SK-N-SH (cell line): ENCODE measurements at regions not wholly inside any gene's neighbourhood (a gene's known extent, or its start where the extent isn't known, plus 50 kb on each side); places are given as distances from the start of the nearest gene placed in this dataset.

Experiments used
- CTCF ChIA-PET: fragments of 300-600, 350-600 bp; formaldehyde crosslinking; extraction: SDS; loops from one replicate; lab custom pipeline; 2021; lab: Yijun Ruan, JAX
- POLR2A ChIA-PET: fragments of 350-600 bp; sonication (Branson Sonifier 250); formaldehyde crosslinking; extraction: SDS; loops from one replicate; lab custom pipeline; 2020; ENCODE audit warnings: antibody characterized with exemption, inconsistent platforms; lab: Yijun Ruan, JAX
- DNase-seq: peaks from one replicate; pipeline ENCODE4 v3.0.0; 2012
- H2AFZ ChIP-seq: fragments of 200-600 bp; sonication (generic); 2 replicates; pipeline ENCODE4 v1.8.1; 2016; ENCODE audit warnings: antibody characterized with exemption, mild to moderate bottlenecking, low read depth
- H3F3A ChIP-seq: fragments of 200-600 bp; sonication (generic); replicated peaks from 2 replicates; pipeline ENCODE3; 2016; ENCODE audit warnings: antibody characterized with exemption, mild to moderate bottlenecking; ENCODE audit not compliant: insufficient read depth
- H3K27ac ChIP-seq, 2 experiments: fragments of 200-500 bp in 1 of 2; fragments of 200-600 bp in 1 of 2; sonication (Bioruptor generic) in 1 of 2; sonication (generic), shearing (Covaris generic) in 1 of 2; 2 replicates each; pipeline versions ENCODE4 v1.5.1 to v1.6.1; 2014 to 2016; ENCODE audit warnings: low read depth in 2 of 2, inconsistent platforms in 1 of 2, low read length in 1 of 2, mild to moderate bottlenecking in 1 of 2, mixed read lengths in 1 of 2
- H3K27me3 ChIP-seq: fragments of 200-600 bp; sonication (generic), shearing (Covaris generic); 2 replicates; pipeline ENCODE4 v1.6.1; 2016; ENCODE audit warnings: mixed run types; ENCODE audit not compliant: insufficient read depth
- H3K36me3 ChIP-seq, 2 experiments: fragments of 200-500 bp in 1 of 2; fragments of 200-600 bp in 1 of 2; sonication (Bioruptor generic) in 1 of 2; sonication (generic) in 1 of 2; replicated peaks in 1 of 2; 2 replicates each; pipeline versions ENCODE3 to v1.5.1; 2014 to 2016; ENCODE audit warnings: low read length in 1 of 2, mild to moderate bottlenecking in 1 of 2; ENCODE audit not compliant: insufficient read depth in 2 of 2, control insufficient read depth in 1 of 2
- H3K4me1 ChIP-seq, 2 experiments: fragments of 200-500 bp in 1 of 2; fragments of 200-600 bp in 1 of 2; sonication (Bioruptor generic) in 1 of 2; sonication (generic), shearing (Covaris generic) in 1 of 2; 2 replicates each; pipeline versions ENCODE4 v1.5.1 to v1.6.1; 2014 to 2016; ENCODE audit warnings: low read depth in 1 of 2, low read length in 1 of 2, mixed run types in 1 of 2; ENCODE audit not compliant: insufficient read depth in 2 of 2, control insufficient read depth in 1 of 2
- H3K4me2 ChIP-seq: fragments of 200-600 bp; sonication (generic), shearing (Covaris generic); 2 replicates; pipeline ENCODE4 v1.6.1; 2017; ENCODE audit warnings: mixed run types
- H3K4me3 ChIP-seq, 2 experiments: fragments of 200-500 bp in 1 of 2; fragments of 200-600 bp in 1 of 2; sonication (Bioruptor generic) in 1 of 2; sonication (generic), shearing (Covaris generic) in 1 of 2; 2 replicates each; pipeline versions ENCODE4 v1.5.1 to v1.8.1; 2014 to 2016; ENCODE audit warnings: low read depth in 2 of 2, inconsistent platforms in 1 of 2, low read length in 1 of 2, mild to moderate bottlenecking in 1 of 2, mixed read lengths in 1 of 2, moderate library complexity in 1 of 2
- H3K79me2 ChIP-seq: fragments of 200-600 bp; sonication (generic); 2 replicates; pipeline ENCODE4 v1.8.1; 2017; ENCODE audit warnings: mild to moderate bottlenecking; ENCODE audit not compliant: insufficient read depth
- H3K9ac ChIP-seq: fragments of 200-600 bp; sonication (generic); 2 replicates; pipeline ENCODE4 v1.6.1; 2017; ENCODE audit warnings: mixed run types
- H3K9me2 ChIP-seq: fragments of 200-600 bp; sonication (generic); 2 replicates; pipeline ENCODE4 v1.6.1; 2017; ENCODE audit warnings: mixed run types
- H3K9me3 ChIP-seq: fragments of 200-600 bp; sonication (generic); 2 replicates; pipeline ENCODE4 v1.6.1; 2017; ENCODE audit warnings: mixed run types, mild to moderate bottlenecking, moderate library complexity
- H4K20me1 ChIP-seq: fragments of 200-600 bp; sonication (generic); 2 replicates; pipeline ENCODE4 v1.6.1; 2017; ENCODE audit warnings: mild to moderate bottlenecking, mixed run types; ENCODE audit not compliant: insufficient read depth
- CHD2 ChIP-seq: fragments of 150-350 bp; IDR thresholded peaks from 2 replicates; pipeline ENCODE4 v1.6.1; 2018; ENCODE audit warnings: low read length; ENCODE audit not compliant: partially characterized antibody
- EP300 ChIP-seq, 2 experiments: IDR thresholded peaks; 2 replicates each; pipeline versions ENCODE4 v1.4.0 to v1.6.1; 2012; ENCODE audit warnings: borderline replicate concordance in 1 of 2, low read depth in 1 of 2, low read length in 1 of 2
- EZH2phosphoT487 ChIP-seq: fragments of 200-600 bp; sonication (generic); IDR thresholded peaks from 2 replicates; pipeline ENCODE4 v1.6.1; 2017; ENCODE audit warnings: low read depth, mixed run types, mild to moderate bottlenecking, antibody characterized with exemption, moderate library complexity, borderline replicate concordance
- FOSL2 ChIP-seq: IDR thresholded peaks from 2 replicates; pipeline ENCODE4 v1.4.0; 2012; ENCODE audit warnings: low read depth, mild to moderate bottlenecking, moderate library complexity, borderline replicate concordance
- JUND ChIP-seq: IDR thresholded peaks from 2 replicates; pipeline ENCODE4 v1.4.0; 2012
- MAX ChIP-seq: IDR thresholded peaks from 2 replicates; pipeline ENCODE4 v1.4.0; 2012; ENCODE audit warnings: low read depth
- MEF2A ChIP-seq: IDR thresholded peaks from 2 replicates; pipeline ENCODE4 v1.4.0; 2012; ENCODE audit warnings: low read depth, borderline replicate concordance
- MXI1 ChIP-seq: IDR thresholded peaks from 2 replicates; pipeline ENCODE4 v1.6.1; 2012; ENCODE audit warnings: mild to moderate bottlenecking, low read depth, low read length, improper control_type of control experiment
- NFIC ChIP-seq: IDR thresholded peaks from 2 replicates; pipeline ENCODE4 v1.4.0; 2012; ENCODE audit warnings: borderline replicate concordance
- NRF1 ChIP-seq: IDR thresholded peaks from 2 replicates; pipeline ENCODE4 v1.6.1; 2012; ENCODE audit warnings: low read depth, mild to moderate bottlenecking, low read length
- PBX3 ChIP-seq: IDR thresholded peaks from 2 replicates; pipeline ENCODE4; 2012
- POLR2AphosphoS5 ChIP-seq: IDR thresholded peaks from 2 replicates; pipeline ENCODE4 v1.6.1; 2012; ENCODE audit warnings: low read depth, low read length
- RAD21 ChIP-seq: IDR thresholded peaks from 2 replicates; pipeline ENCODE4 v1.6.1; 2012; ENCODE audit warnings: mild to moderate bottlenecking, low read length
- RCOR1 ChIP-seq: fragments of 150-350 bp; IDR thresholded peaks from 2 replicates; pipeline ENCODE4 v1.6.1; 2017; ENCODE audit warnings: antibody characterized with exemption, low read length
- RFX5 ChIP-seq: IDR thresholded peaks from 2 replicates; pipeline ENCODE4 v1.6.1; 2012; ENCODE audit warnings: mild to moderate bottlenecking, improper control_type of control experiment, low read length
- TAF1 ChIP-seq: IDR thresholded peaks from 2 replicates; pipeline ENCODE4 v1.6.1; 2012; ENCODE audit warnings: low read depth, mild to moderate bottlenecking, low read length, moderate library complexity, borderline replicate concordance
- TCF12 ChIP-seq: IDR thresholded peaks from 2 replicates; pipeline ENCODE4 v1.4.0; 2012
- YY1 ChIP-seq: IDR thresholded peaks from 2 replicates; pipeline ENCODE4 v1.4.0; 2012; ENCODE audit warnings: low read depth, mild to moderate bottlenecking
- WGBS: methylation state at CpG from one replicate; pipeline ENCODE4 v1.1.6; 2017; ENCODE audit warnings: low lambda C conversion rate; 5-methylcytosine and 5-hydroxymethylcytosine counted together
- TF ChIP-seq, protein P1 (sequence below): fragments of 200-600 bp; sonication (generic); IDR thresholded peaks from 2 replicates; pipeline ENCODE4 v1.6.1; 2017; ENCODE audit warnings: antibody characterized with exemption, mild to moderate bottlenecking, moderate library complexity
- TF ChIP-seq, protein P2 (sequence below): IDR thresholded peaks from 2 replicates; pipeline ENCODE4 v1.6.1; 2012; ENCODE audit warnings: mild to moderate bottlenecking, low read depth, low read length, moderate library complexity

DNA sequence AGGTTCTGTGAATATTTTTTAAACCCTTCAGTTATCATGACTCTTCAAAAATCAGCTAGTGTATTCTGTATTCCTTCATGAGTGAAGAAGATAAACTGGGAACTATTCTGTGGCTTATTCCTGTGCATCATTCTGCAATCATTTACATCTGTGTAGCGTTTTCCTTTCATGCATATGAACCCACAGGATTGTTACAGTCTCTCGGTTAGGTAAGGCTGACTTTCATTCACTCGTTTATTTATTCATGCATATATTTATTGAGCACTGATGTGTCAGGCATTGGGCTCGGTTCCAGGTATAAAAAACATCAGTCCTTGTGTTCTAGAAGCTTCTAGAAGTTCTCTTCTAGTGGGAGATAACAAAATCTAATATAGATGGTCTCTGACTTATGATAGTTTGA lies 318.4 kb downstream of the MAN2A1 start:
- CTCF ChIA-PET: no interaction called here
- no peak overlapping the region for H3K27ac ChIP-seq
- no peaks in the 10 kb centered on the region for H3F3A ChIP-seq
- H3K4me2 ChIP-seq: no peak overlapping the region
- no peaks in the 10 kb centered on the region for H3K79me2 ChIP-seq
- H3K36me3 ChIP-seq: no peaks in the 10 kb centered on the region
- H3K27me3 ChIP-seq: no peaks in the 10 kb centered on the region
- H3K9me3 ChIP-seq: no peaks in the 10 kb centered on the region
- no peak overlapping the region for H2AFZ ChIP-seq
- H3K9me2 ChIP-seq: no peaks in the 10 kb centered on the region
- no peak for DNase-seq
- 57% methylated on average over 4 of the region's 4 CpGs for WGBS
- H3K9ac ChIP-seq: no peak overlapping the region
- no peak overlapping the region for H3K4me3 ChIP-seq
- H4K20me1 ChIP-seq: no peaks in the 10 kb centered on the region
- no peak for TF ChIP-seq RCOR1
- no peak for TF ChIP-seq POLR2AphosphoS5
- TF ChIP-seq MAX: no peak
- TF ChIP-seq EP300 (IDR thresholded peaks at IDR 0.05; ENCODE audit: borderline replicate concordance in 1 of 2, low read depth in 1 of 2, low read length in 1 of 2): no peak
- TF ChIP-seq RAD21: no peak
- TF ChIP-seq MXI1: no peak
- TF ChIP-seq NRF1: no peak
- TF ChIP-seq NFIC: no peak
- TF ChIP-seq PBX3: no peak
- TF ChIP-seq, protein P1, sequence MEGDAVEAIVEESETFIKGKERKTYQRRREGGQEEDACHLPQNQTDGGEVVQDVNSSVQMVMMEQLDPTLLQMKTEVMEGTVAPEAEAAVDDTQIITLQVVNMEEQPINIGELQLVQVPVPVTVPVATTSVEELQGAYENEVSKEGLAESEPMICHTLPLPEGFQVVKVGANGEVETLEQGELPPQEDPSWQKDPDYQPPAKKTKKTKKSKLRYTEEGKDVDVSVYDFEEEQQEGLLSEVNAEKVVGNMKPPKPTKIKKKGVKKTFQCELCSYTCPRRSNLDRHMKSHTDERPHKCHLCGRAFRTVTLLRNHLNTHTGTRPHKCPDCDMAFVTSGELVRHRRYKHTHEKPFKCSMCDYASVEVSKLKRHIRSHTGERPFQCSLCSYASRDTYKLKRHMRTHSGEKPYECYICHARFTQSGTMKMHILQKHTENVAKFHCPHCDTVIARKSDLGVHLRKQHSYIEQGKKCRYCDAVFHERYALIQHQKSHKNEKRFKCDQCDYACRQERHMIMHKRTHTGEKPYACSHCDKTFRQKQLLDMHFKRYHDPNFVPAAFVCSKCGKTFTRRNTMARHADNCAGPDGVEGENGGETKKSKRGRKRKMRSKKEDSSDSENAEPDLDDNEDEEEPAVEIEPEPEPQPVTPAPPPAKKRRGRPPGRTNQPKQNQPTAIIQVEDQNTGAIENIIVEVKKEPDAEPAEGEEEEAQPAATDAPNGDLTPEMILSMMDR: no peak
- no peak for TF ChIP-seq MEF2A
- TF ChIP-seq, protein P2, sequence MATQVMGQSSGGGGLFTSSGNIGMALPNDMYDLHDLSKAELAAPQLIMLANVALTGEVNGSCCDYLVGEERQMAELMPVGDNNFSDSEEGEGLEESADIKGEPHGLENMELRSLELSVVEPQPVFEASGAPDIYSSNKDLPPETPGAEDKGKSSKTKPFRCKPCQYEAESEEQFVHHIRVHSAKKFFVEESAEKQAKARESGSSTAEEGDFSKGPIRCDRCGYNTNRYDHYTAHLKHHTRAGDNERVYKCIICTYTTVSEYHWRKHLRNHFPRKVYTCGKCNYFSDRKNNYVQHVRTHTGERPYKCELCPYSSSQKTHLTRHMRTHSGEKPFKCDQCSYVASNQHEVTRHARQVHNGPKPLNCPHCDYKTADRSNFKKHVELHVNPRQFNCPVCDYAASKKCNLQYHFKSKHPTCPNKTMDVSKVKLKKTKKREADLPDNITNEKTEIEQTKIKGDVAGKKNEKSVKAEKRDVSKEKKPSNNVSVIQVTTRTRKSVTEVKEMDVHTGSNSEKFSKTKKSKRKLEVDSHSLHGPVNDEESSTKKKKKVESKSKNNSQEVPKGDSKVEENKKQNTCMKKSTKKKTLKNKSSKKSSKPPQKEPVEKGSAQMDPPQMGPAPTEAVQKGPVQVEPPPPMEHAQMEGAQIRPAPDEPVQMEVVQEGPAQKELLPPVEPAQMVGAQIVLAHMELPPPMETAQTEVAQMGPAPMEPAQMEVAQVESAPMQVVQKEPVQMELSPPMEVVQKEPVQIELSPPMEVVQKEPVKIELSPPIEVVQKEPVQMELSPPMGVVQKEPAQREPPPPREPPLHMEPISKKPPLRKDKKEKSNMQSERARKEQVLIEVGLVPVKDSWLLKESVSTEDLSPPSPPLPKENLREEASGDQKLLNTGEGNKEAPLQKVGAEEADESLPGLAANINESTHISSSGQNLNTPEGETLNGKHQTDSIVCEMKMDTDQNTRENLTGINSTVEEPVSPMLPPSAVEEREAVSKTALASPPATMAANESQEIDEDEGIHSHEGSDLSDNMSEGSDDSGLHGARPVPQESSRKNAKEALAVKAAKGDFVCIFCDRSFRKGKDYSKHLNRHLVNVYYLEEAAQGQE: no peak
- TF ChIP-seq TAF1: no peak
- TF ChIP-seq TCF12: no peak
- TF ChIP-seq CHD2: no peak
- no peak for TF ChIP-seq JUND
- no peak for TF ChIP-seq EZH2phosphoT487
- TF ChIP-seq YY1: no peak
- no peak for TF ChIP-seq RFX5
- no peak for TF ChIP-seq FOSL2
- H3K4me1 ChIP-seq: no peaks in the 10 kb centered on the region
- POLR2A ChIA-PET: no interaction called here
